SU-DHL-6 (cell line): ENCODE measurements at regions not wholly inside any gene's neighbourhood (a gene's known extent, or its start where the extent isn't known, plus 50 kb on each side); places are given as distances from the start of the nearest gene placed in this dataset.

Experiments used
- H2AFZ ChIP-seq: fragments of 200-600 bp; sonication (generic); 2 replicates; pipeline ENCODE4 v1.6.1; 2014; ENCODE audit warnings: low read depth, mild to moderate bottlenecking, moderate library complexity, mixed read lengths, antibody characterized with exemption, low read length; ENCODE audit not compliant: severe bottlenecking
- H3F3A ChIP-seq: fragments of 200-600 bp; shearing (Covaris generic); 2 replicates; pipeline ENCODE4 v1.6.0; 2016; ENCODE audit warnings: antibody characterized with exemption, mild to moderate bottlenecking; ENCODE audit not compliant: insufficient read depth
- H3K27ac ChIP-seq: fragments of 200-600 bp; sonication (generic); 2 replicates; pipeline ENCODE4 v1.5.1; 2016; ENCODE audit warnings: low read depth, mild to moderate bottlenecking, low read length, moderate library complexity, mixed read lengths
- H3K27me3 ChIP-seq: fragments of 200-600 bp; sonication (generic), shearing (Covaris generic); 2 replicates; pipeline ENCODE4 v1.6.0; 2014; ENCODE audit warnings: mild to moderate bottlenecking, low read length
- H3K36me3 ChIP-seq: fragments of 200-600 bp; sonication (generic); 2 replicates; pipeline ENCODE4 v1.6.1; 2014; ENCODE audit warnings: mild to moderate bottlenecking, low read length, mixed read lengths
- H3K4me2 ChIP-seq: fragments of 300-600, 200-600 bp; shearing (Covaris generic), sonication (generic); 2 replicates; pipeline ENCODE4 v1.6.0; 2014; ENCODE audit warnings: low read length, low read depth, mild to moderate bottlenecking; ENCODE audit not compliant: poor library complexity, severe bottlenecking
- H3K4me3 ChIP-seq: fragments of 200-600 bp; sonication (generic); 2 replicates; pipeline ENCODE4 v1.5.1; 2014; ENCODE audit warnings: antibody characterized with exemption, low read length, mild to moderate bottlenecking, mixed read lengths; ENCODE audit not compliant: insufficient read depth, poor library complexity, severe bottlenecking
- H3K79me2 ChIP-seq: fragments of 200-600 bp; sonication (generic); 2 replicates; pipeline ENCODE4 v1.6.1; 2014; ENCODE audit warnings: mild to moderate bottlenecking, low read length, moderate library complexity; ENCODE audit not compliant: insufficient read depth
- H3K9ac ChIP-seq: fragments of 200-600 bp; sonication (generic); 2 replicates; pipeline ENCODE4 v1.7.0; 2014; ENCODE audit warnings: mild to moderate bottlenecking, low read length
- H3K9me2 ChIP-seq: fragments of 200-600 bp; sonication (generic); replicated peaks from 2 replicates; pipeline ENCODE4 v1.6.1; 2014; ENCODE audit warnings: low read length; ENCODE audit not compliant: insufficient read depth
- H3K9me3 ChIP-seq: fragments of 200-600 bp; sonication (generic); 2 replicates; pipeline ENCODE4 v1.6.1; 2014; ENCODE audit warnings: low read length, mixed read lengths; ENCODE audit not compliant: insufficient read depth
- H4K20me1 ChIP-seq: fragments of 200-600 bp; sonication (generic); 2 replicates; pipeline ENCODE4 v1.6.1; 2014; ENCODE audit warnings: low read depth, mild to moderate bottlenecking, antibody characterized with exemption, low read length, moderate library complexity, mixed read lengths
- CTCF ChIP-seq: fragments of 200-600 bp; sonication (generic); IDR thresholded peaks from one replicate; pipeline ENCODE4 v1.5.1; 2017; ENCODE audit warnings: antibody characterized with exemption, mild to moderate bottlenecking, low read length, moderate library complexity; ENCODE audit not compliant: insufficient read depth, poor library complexity, severe bottlenecking
- EZH2phosphoT487 ChIP-seq: fragments of 200-600 bp; sonication (generic), shearing (Covaris generic); conservative IDR thresholded peaks from 2 replicates; pipeline ENCODE4 v1.6.1; 2018; ENCODE audit warnings: mild to moderate bottlenecking, antibody characterized with exemption, low read length, moderate library complexity, mixed read lengths

GRCh38 chr22:27692243-27692642 lies 109.3 kb downstream of the MN1 start:
- Histone ChIP-seq H3K36me3 (no peaks in the 10 kb centered on the region), H3F3A (no peaks in the 10 kb centered on the region), H3K9ac (no peak overlapping the region), H3K27me3 (no peaks in the 10 kb centered on the region), H4K20me1 (no peaks in the 10 kb centered on the region), H3K9me3 (peaks cover 3% of the 10 kb centered on the region; the same call in 1 of the 2 replicates), H3K79me2 (no peaks in the 10 kb centered on the region), H3K4me2 (no peak overlapping the region), H2AFZ (no peak overlapping the region), H3K4me3 (no peak overlapping the region), H3K9me2 (no peaks in the 10 kb centered on the region), H3K27ac (no peak overlapping the region)
- TF ChIP-seq EZH2phosphoT487: no peak
- no peak for TF ChIP-seq CTCF

- no peak for TF ChIP-seq CTCF
- no peak for TF ChIP-seq EZH2phosphoT487
- no peak overlapping the region for H3K4me3 ChIP-seq
- no peaks in the 10 kb centered on the region for H3K9me2 ChIP-seq
- no peak overlapping the region for H2AFZ ChIP-seq
- H4K20me1 ChIP-seq: no peaks in the 10 kb centered on the region
- H3K9me3 ChIP-seq: peaks cover 9% of the 10 kb centered on the region; the same call in 1 of the 2 replicates
- no peak overlapping the region for H3K9ac ChIP-seq
- H3F3A ChIP-seq: no peaks in the 10 kb centered on the region
- no peaks in the 10 kb centered on the region for H3K79me2 ChIP-seq
- no peaks in the 10 kb centered on the region for H3K36me3 ChIP-seq
- no peaks in the 10 kb centered on the region for H3K27me3 ChIP-seq
- H3K4me2 ChIP-seq: no peak overlapping the region
- H3K27ac ChIP-seq: no peak overlapping the region
Measured at GRCh38 chr22:27695925-27696324, 105.6 kb downstream of the MN1 start.

- Histone ChIP-seq H3K27me3 (no peaks in the 10 kb centered on the region), H3K4me3 (no peak overlapping the region), H3K27ac (no peak overlapping the region), H3K9me2 (no peaks in the 10 kb centered on the region), H3F3A (no peaks in the 10 kb centered on the region), H4K20me1 (no peaks in the 10 kb centered on the region), H3K9ac (no peak overlapping the region), H3K4me2 (no peak overlapping the region), H3K79me2 (no peaks in the 10 kb centered on the region), H3K9me3 (peaks cover 9% of the 10 kb centered on the region; the same call in 1 of the 2 replicates), H3K36me3 (no peaks in the 10 kb centered on the region), H2AFZ (no peak overlapping the region)
- TF ChIP-seq CTCF (no peak), EZH2phosphoT487 (no peak)
Measured at GRCh38 chr22:27697888-27698287, 103.7 kb downstream of the MN1 start.
